Keratinocyte (primary cell): ENCODE measurements at regions not wholly inside any gene's neighbourhood (a gene's known extent, or its start where the extent isn't known, plus 50 kb on each side); places are given as distances from the start of the nearest gene placed in this dataset.

Experiments
- DNase-seq: peaks from one replicate; pipeline ENCODE4 v3.0.0-alpha.2; 2011; ENCODE audit warnings: low read depth, missing footprints, low spot score
- FAIRE-seq: peaks from 2 replicates; lab custom pipeline; 2011; peaks lifted over from hg19 to GRCh38; lab: Jason Lieb, UNC
- H2AFZ ChIP-seq: 2 replicates; pipeline ENCODE4 v1.6.0; 2012; ENCODE audit warnings: low read length, control low read depth, inconsistent platforms; ENCODE audit not compliant: control insufficient read depth
- H3K27ac ChIP-seq: 2 replicates; pipeline ENCODE4 v1.5.1; 2011; ENCODE audit warnings: low read length; ENCODE audit not compliant: control insufficient read depth, insufficient read depth
- H3K27me3 ChIP-seq: 3 replicates; pipeline ENCODE4 v1.6.0; 2011; ENCODE audit warnings: low read length; ENCODE audit not compliant: control insufficient read depth, insufficient read depth; ENCODE audit errors: extremely low read depth
- H3K36me3 ChIP-seq, 2 experiments: 2 replicates in 1 of 2; 3 replicates in 1 of 2; pipeline ENCODE4 v1.5.1; 2011; ENCODE audit warnings: low read length in 2 of 2, mild to moderate bottlenecking in 1 of 2; ENCODE audit not compliant: control insufficient read depth in 2 of 2, insufficient read depth in 2 of 2; ENCODE audit errors: extremely low read depth in 1 of 2
- H3K4me1 ChIP-seq: 3 replicates; pipeline ENCODE4 v1.5.1; 2011; ENCODE audit warnings: low read length; ENCODE audit not compliant: control insufficient read depth, insufficient read depth; ENCODE audit errors: extremely low read depth
- H3K4me2 ChIP-seq: 3 replicates; pipeline ENCODE4 v1.6.0; 2011; ENCODE audit warnings: low read depth, low read length; ENCODE audit not compliant: control insufficient read depth, insufficient read depth; ENCODE audit errors: extremely low read depth
- H3K4me3 ChIP-seq, 3 experiments: fragments of 200-600 bp in 1 of 3; sonication (generic) in 1 of 3; 2 replicates in 2 of 3; 3 replicates in 1 of 3; pipeline ENCODE4 v1.5.1; 2011 to 2016; ENCODE audit warnings: low read length in 3 of 3, mild to moderate bottlenecking in 3 of 3, control low read depth in 2 of 3, inconsistent platforms in 1 of 3, low read depth in 1 of 3, mixed read lengths in 1 of 3, mixed run types in 1 of 3, moderate library complexity in 1 of 3; ENCODE audit not compliant: control insufficient read depth in 2 of 3, insufficient read depth in 2 of 3; ENCODE audit errors: extremely low read depth in 1 of 3
- H3K79me2 ChIP-seq: 2 replicates; pipeline ENCODE4 v1.6.0; 2012; ENCODE audit warnings: low read length; ENCODE audit not compliant: control insufficient read depth, insufficient read depth
- H3K9ac ChIP-seq: 3 replicates; pipeline ENCODE4 v1.6.0; 2011; ENCODE audit warnings: low read length; ENCODE audit not compliant: control insufficient read depth, insufficient read depth; ENCODE audit errors: extremely low read depth
- H3K9me1 ChIP-seq: 3 replicates; pipeline ENCODE4 v1.6.0; 2011; ENCODE audit warnings: low read length; ENCODE audit not compliant: control insufficient read depth, insufficient read depth; ENCODE audit errors: extremely low read depth
- H3K9me3 ChIP-seq: 2 replicates; pipeline ENCODE4 v1.5.1; 2012; ENCODE audit warnings: low read depth, low read length; ENCODE audit not compliant: control insufficient read depth
- H4K20me1 ChIP-seq: 3 replicates; pipeline ENCODE4 v1.6.0; 2011; ENCODE audit warnings: low read length; ENCODE audit not compliant: control insufficient read depth, insufficient read depth; ENCODE audit errors: extremely low read depth
- CTCF ChIP-seq, 3 experiments: IDR thresholded peaks in 1 of 3; conservative IDR thresholded peaks in 1 of 3; optimal IDR thresholded peaks in 1 of 3; 2 replicates in 2 of 3; 3 replicates in 1 of 3; pipeline versions ENCODE3 to v1.5.1; 2011; ENCODE audit warnings: low read length in 3 of 3, mild to moderate bottlenecking in 3 of 3, moderate library complexity in 2 of 3, control low read depth in 1 of 3, inconsistent platforms in 1 of 3; ENCODE audit not compliant: insufficient read depth in 2 of 3; ENCODE audit errors: extremely low read depth in 1 of 3
- EZH2 ChIP-seq: IDR thresholded peaks from one replicate; pipeline ENCODE4 v1.6.1; 2012; ENCODE audit warnings: inconsistent platforms, mild to moderate bottlenecking, low read length, moderate library complexity
- dilution Hi-C: fragments of 300-500 bp; cut with MboI; formaldehyde crosslinking; loops from one replicate; pipeline ENCODE4 v1.7.0; 2020; ENCODE audit warnings: low sequenced_read_pairs; ENCODE audit not compliant: extremely low pct_ligation_motif_present

GRCh38 chr16:87135246-87136030, 181.8 kb downstream of the C16orf95 start:
- Histone ChIP-seq H3K79me2 (no peaks in the 10 kb centered on the region), H3K27me3 (no peaks in the 10 kb centered on the region), H2AFZ (no peak overlapping the region), H3K9ac (no peak overlapping the region), H3K27ac (no peak overlapping the region), H3K36me3 (no peaks in the 10 kb centered on the region), H3K9me3 (no peaks in the 10 kb centered on the region), H3K9me1 (no peaks in the 10 kb centered on the region), H3K4me1 (no peaks in the 10 kb centered on the region), H3K4me3 (no peak overlapping the region), H3K4me2 (no peak overlapping the region), H4K20me1 (no peaks in the 10 kb centered on the region)
- FAIRE-seq (no peak), DNase-seq (no peak)
- TF ChIP-seq EZH2 (no peak), CTCF (optimal IDR thresholded peaks at IDR 0.05 in 1 of 3, IDR thresholded peaks at IDR 0.05 in 1 of 3, conservative IDR thresholded peaks at IDR 0.05 in 1 of 3; ENCODE audit: extremely low read depth in 1 of 3, insufficient read depth in 2 of 3, low read length in 3 of 3) (no peak)
- dilution Hi-C loops = no loop called here

- dilution Hi-C loops = no loop called here
- DNase-seq (no peak), FAIRE-seq (no peak)
- no peaks in the 10 kb centered on the region for H3K36me3 ChIP-seq
- no peak overlapping the region for H3K4me2 ChIP-seq
- no peaks in the 10 kb centered on the region for H3K9me3 ChIP-seq
- H3K79me2 ChIP-seq = no peaks in the 10 kb centered on the region
- no peaks in the 10 kb centered on the region for H3K4me1 ChIP-seq
- H2AFZ ChIP-seq = no peak overlapping the region
- no peak overlapping the region for H3K9ac ChIP-seq
- H4K20me1 ChIP-seq = no peaks in the 10 kb centered on the region
- TF ChIP-seq EZH2 (no peak), CTCF (optimal IDR thresholded peaks at IDR 0.05 in 1 of 3, IDR thresholded peaks at IDR 0.05 in 1 of 3, conservative IDR thresholded peaks at IDR 0.05 in 1 of 3; ENCODE audit: extremely low read depth in 1 of 3, insufficient read depth in 2 of 3, low read length in 3 of 3) (no peak)
- no peaks in the 10 kb centered on the region for H3K9me1 ChIP-seq
- H3K27me3 ChIP-seq = no peaks in the 10 kb centered on the region
- no peak overlapping the region for H3K4me3 ChIP-seq
- no peak overlapping the region for H3K27ac ChIP-seq
These were observed 178.9 kb downstream of the C16orf95 start for GRCh38 chr16:87138316-87138715.
